AG04449 (cell line): ENCODE measurements at regions not wholly inside any gene's neighbourhood (a gene's known extent, or its start where the extent isn't known, plus 50 kb on each side); places are given as distances from the start of the nearest gene placed in this dataset.
A peak's percentile ranks its signal among the peaks of the same experiment; 100 is the strongest.

ENCODE experiments used
- CTCF ChIA-PET: fragments of 350-600 bp; formaldehyde crosslinking; extraction: SDS; loops from one replicate; lab custom pipeline; 2021; ENCODE audit warnings: antibody characterized with exemption; lab: Yijun Ruan, JAX
- POLR2A ChIA-PET: fragments of 400-600, 350-600 bp; formaldehyde crosslinking; extraction: SDS; loops from one replicate; lab custom pipeline; 2020; ENCODE audit warnings: antibody characterized with exemption, inconsistent platforms; lab: Yijun Ruan, JAX
- DNase-seq: peaks from one replicate; pipeline ENCODE4 v3.0.0-alpha.2; 2010; ENCODE audit warnings: low read depth, low spot score
- H3K4me3 ChIP-seq: 2 replicates; pipeline ENCODE4 v1.5.1; 2011; ENCODE audit warnings: low read depth, mild to moderate bottlenecking, control low read depth, low read length
- CTCF ChIP-seq: IDR thresholded peaks from one replicate; pipeline ENCODE4 v1.5.1; 2011; ENCODE audit warnings: mild to moderate bottlenecking, moderate library complexity, low read length, control low read depth, inconsistent platforms; ENCODE audit not compliant: insufficient read depth; ENCODE audit errors: missing control alignments

- ChIA-PET POLR2A (no interaction called here), CTCF (no interaction called here)
- no peak for TF ChIP-seq CTCF
- H3K4me3 ChIP-seq, result no peak overlapping the region
- DNase-seq, result no peak
These were observed 676.0 kb downstream of the SLC16A7 start for GRCh38 chr12:60271816-60272215.

GRCh38 chr12:60278209-60278608, 682.4 kb downstream of the SLC16A7 start:
- H3K4me3 ChIP-seq, result no peak overlapping the region
- TF ChIP-seq CTCF, result no peak
- no peak for DNase-seq
- ChIA-PET POLR2A (no interaction called here), CTCF (interaction anchor here (0.7 to 1.3 kb wide), 2 partner anchors 124 to 216 kb away, joined by 3 read pairs; no protein-coding TSS in a partner anchor)

GRCh38 chr12:60279221-60279620, 683.4 kb downstream of the SLC16A7 start:
- no peak for TF ChIP-seq CTCF
- ChIA-PET CTCF (no interaction called here), POLR2A (no interaction called here)
- H3K4me3 ChIP-seq, result no peak overlapping the region
- DNase-seq, result no peak

GRCh38 chr12:60281522-60281921, 685.7 kb downstream of the SLC16A7 start:
- TF ChIP-seq CTCF, result no peak
- no peak overlapping the region for H3K4me3 ChIP-seq
- POLR2A ChIA-PET, result interaction anchor here (0.5 kb wide), 1 partner anchor 710 kb away, joined by 3 read pairs; no protein-coding TSS in a partner anchor
- CTCF ChIA-PET, result interaction anchor here (1.0 kb wide), 1 partner anchor 176 kb away, joined by 3 read pairs; no protein-coding TSS in a partner anchor
- DNase-seq, result no peak

GRCh38 chr12:60290532-60290931, 694.7 kb downstream of the SLC16A7 start:
- DNase-seq, result no peak
- no peak overlapping the region for H3K4me3 ChIP-seq
- TF ChIP-seq CTCF, result no peak
- ChIA-PET CTCF (no interaction called here), POLR2A (no interaction called here)

- CTCF ChIA-PET, result interaction anchor here (1.3 kb wide), 1 partner anchor 11 kb away, joined by 4 read pairs; no protein-coding TSS in a partner anchor
- POLR2A ChIA-PET, result no interaction called here
- no peak overlapping the region for H3K4me3 ChIP-seq
- TF ChIP-seq CTCF, result no peak
- DNase-seq, result peak; percentile 26
These were observed 712.6 kb downstream of the SLC16A7 start for GRCh38 chr12:60308366-60308991.
